GM23248 (cell line): ENCODE measurements at regions not wholly inside any gene's neighbourhood (a gene's known extent, or its start where the extent isn't known, plus 50 kb on each side); places are given as distances from the start of the nearest gene placed in this dataset.

ENCODE experiments used
- EZH2 ChIP-seq: fragments of 200-600 bp; sonication (generic); IDR thresholded peaks from 2 replicates; pipeline ENCODE4 v1.6.1; 2018; ENCODE audit warnings: antibody characterized with exemption, mild to moderate bottlenecking; ENCODE audit not compliant: insufficient read depth, poor library complexity, severe bottlenecking
- EZH2phosphoT487 ChIP-seq: fragments of 200-600 bp; sonication (generic); IDR thresholded peaks from 2 replicates; pipeline ENCODE4 v1.6.1; 2018; ENCODE audit warnings: antibody characterized with exemption, moderate library complexity, mild to moderate bottlenecking, low read depth; ENCODE audit not compliant: insufficient read depth

GRCh38 chr1:22296701-22297591 lies 154.0 kb upstream of the WNT4 start:
- TF ChIP-seq EZH2phosphoT487 (no peak), EZH2 (no peak)
